GM19468 (cell line): ENCODE measurements at regions not wholly inside any gene's neighbourhood (a gene's known extent, or its start where the extent isn't known, plus 50 kb on each side); places are given as distances from the start of the nearest gene placed in this dataset.
"Not testable (repeated sequence)": the region's sequence is repeated elsewhere in the genome, so short reads cannot be mapped to it uniquely, and the experiment has no call there.

Experiments
- ATAC-seq: cut with Tn5 transposase; IDR thresholded peaks from one replicate; pipeline ENCODE4 v1.9.1; 2021; ENCODE audit warnings: mild to moderate bottlenecking, moderate library complexity, moderate number of reproducible peaks; ENCODE audit not compliant: unreplicated experiment; ENCODE audit errors: extremely low read depth

DNA sequence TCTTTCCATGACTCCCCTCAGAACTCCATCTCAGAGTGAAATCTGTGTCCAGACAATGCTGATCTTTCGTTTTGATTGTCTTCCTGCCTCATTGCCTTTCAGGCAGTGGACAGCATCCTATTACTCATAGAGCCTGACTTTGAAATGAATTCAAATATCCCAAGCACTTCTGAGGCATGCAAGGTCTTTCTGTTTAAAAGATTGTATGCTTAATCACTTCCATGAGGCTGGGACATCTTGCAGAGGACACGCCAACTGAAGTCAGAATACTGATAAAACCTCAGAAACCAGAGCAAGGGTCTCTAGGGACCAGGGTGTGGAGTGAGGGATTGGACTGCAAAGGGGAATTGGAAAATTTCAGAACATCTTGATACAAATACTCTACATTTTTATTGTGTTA, 836.5 kb upstream of the ID2 start:
- ATAC-seq, result no peak

GRCh38 chr2:7846607-7847006, 835.2 kb upstream of the ID2 start:
- no peak for ATAC-seq

DNA sequence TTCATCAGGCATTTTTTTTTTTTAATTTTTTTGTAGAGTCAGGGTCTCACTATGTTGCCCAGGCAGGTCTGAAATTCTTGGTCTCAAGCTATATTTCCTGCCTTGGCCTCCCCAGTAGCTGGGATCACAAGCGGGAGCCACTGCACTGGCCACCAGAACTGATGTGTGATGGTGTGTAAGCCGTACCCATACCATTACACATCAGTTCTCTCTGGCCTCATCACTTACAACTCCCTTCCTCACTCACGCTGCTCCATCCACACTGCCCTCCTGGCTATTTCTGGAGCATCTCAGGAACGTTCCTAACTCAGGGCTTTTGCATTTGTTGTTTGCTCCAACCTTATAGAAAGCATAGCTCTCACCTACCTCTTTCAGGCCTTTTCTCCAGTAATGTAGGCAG, 834.5 kb upstream of the ID2 start:
- ATAC-seq, result no peak

GRCh38 chr2:7849027-7849426, 832.8 kb upstream of the ID2 start:
- ATAC-seq, result no peak

DNA sequence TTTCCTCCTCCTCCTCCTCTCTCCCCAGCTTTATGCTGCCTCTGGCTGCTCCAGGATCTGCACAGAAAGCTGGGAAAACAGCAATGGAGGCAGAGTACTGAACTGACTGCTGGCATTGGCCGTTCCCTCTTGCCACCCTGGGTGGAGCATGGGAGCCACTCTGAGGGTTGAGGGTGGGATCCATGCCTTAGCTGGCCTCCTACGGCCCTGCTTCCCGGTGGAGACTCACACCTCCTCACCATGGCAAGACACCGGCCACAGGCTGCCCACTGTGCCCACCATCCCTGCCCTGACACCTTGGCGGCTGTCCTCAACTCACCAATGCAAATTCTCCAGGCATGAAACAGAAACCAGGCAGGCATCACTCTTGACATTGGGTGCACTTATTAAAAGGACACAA, 832.3 kb upstream of the ID2 start:
- no peak for ATAC-seq

- ATAC-seq, result no peak
These were observed 829.3 kb upstream of the ID2 start for GRCh38 chr2:7852546-7852945.

DNA sequence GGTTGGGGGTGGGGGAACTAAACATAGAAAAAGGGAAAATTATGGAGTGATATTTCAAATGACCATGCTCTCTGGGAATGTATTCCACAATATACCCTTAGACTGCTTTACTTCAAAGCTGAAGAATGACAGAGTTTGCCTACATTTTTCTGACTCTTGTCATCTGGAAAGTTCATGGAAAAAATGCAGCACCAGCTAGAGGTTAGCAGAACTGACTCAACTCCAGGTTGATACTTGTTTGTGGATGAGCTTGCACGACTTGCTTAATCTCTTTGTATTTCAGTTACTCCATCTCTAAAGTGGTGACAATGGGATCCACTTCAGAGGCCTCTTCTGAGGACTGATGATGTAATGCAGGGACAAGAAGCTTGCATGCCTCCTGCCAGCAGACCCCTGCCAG, 824.0 kb upstream of the ID2 start:
- ATAC-seq, result no peak

GRCh38 chr2:7858624-7859023, 823.2 kb upstream of the ID2 start:
- no peak for ATAC-seq

- ATAC-seq, result no peak
These were observed 821.2 kb upstream of the ID2 start for GRCh38 chr2:7860693-7861092.

- ATAC-seq, result no peak
These were observed 819.8 kb upstream of the ID2 start for GRCh38 chr2:7861910-7862702.

DNA sequence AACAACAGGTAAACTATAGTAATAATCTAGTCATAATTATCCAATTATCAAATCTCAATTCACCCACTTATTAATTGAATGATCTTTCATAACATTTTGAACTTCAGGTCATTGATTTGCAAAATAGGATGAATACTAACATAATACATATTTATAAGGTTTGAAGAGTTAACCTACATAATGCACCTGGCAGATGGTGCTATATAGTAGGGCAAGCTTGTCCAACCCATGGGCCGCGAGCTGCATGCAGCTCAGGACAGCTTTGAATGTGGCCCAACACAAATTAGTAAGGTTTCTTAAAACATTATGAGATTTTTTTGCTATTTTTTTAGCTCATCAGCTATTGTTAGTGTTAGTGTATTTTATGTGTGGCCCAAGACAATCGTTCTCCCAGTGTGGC, 815.8 kb upstream of the ID2 start:
- no peak for ATAC-seq

GRCh38 chr2:7866825-7867224, 815.0 kb upstream of the ID2 start:
- no peak for ATAC-seq

DNA sequence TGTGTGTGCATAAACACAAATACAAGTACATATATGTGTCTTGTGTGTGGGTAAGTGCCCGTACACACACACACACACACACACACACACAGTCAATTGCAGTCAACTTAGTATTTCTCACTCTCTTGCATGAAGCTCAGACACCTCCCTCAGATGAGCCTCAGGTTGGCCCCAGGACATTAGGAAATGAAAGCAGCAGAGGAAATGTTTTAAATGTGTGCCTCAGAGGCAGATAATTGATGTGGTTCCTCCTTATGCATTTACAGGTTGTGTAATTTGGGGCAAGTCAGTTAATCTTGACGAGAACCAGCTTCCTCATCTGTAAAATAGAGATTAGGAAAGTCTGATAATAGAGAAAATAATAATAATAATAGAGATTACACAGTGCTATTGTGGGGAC, 814.0 kb upstream of the ID2 start:
- ATAC-seq, result no peak

DNA sequence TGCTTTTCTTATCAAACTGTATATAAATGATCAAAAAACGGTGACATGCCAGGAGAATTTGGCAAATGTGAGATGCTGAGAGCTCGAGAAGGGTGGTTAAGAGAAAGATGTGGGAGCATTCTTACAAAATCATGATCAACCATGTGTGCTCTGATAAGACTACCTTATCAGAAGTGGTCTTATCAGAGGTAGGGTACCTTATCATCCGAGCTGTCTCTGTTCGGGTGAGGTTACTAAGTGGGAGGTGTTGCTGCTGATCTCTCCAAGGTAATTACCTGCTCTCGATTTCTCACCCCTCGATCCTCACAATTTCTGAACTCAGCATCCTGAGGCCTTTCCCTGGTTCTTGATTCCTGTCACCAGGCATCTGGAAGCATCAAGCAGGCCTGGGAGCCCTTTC, 813.0 kb upstream of the ID2 start:
- no peak for ATAC-seq

DNA sequence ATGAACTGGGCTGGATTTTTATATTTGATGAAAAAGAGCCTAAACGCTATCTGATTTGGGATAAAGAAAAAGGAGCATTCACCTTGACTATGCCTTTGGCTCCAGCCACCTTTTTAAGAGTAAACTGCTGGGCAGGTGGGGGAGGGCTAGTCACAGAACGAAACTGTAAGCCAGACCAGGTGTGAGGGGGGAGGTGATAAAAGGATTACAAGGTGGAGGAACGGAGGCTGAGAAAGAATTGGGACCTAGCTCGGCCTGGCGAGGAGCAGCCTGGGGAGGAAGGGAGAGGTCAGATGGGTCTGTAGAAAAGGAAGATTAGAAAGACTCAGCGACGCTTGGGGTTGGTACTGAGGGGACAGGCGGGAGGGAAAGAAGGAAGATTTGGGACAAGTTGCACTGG, 805.4 kb upstream of the ID2 start:
- not testable (repeated sequence) for ATAC-seq

DNA sequence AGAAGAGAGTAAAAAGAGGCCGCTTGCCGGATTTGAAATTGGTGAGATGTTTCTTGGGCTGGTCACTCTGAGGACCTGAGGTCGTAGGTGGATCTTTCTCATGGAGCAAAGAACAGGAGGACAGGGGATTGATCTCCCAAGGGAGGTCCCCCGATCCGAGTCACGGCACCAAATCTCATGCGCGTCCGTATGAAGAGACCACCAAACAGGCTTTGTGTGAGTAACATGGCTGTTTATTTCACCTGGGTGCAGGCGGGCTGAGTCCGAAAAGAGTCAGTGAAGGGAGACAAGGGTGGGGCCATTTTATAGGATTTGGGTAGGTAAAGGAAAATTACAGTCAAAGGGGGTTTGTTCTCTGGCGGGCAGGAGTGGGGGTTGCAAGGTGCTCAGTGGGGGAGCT, 803.6 kb upstream of the ID2 start:
- ATAC-seq, result not testable (repeated sequence)

DNA sequence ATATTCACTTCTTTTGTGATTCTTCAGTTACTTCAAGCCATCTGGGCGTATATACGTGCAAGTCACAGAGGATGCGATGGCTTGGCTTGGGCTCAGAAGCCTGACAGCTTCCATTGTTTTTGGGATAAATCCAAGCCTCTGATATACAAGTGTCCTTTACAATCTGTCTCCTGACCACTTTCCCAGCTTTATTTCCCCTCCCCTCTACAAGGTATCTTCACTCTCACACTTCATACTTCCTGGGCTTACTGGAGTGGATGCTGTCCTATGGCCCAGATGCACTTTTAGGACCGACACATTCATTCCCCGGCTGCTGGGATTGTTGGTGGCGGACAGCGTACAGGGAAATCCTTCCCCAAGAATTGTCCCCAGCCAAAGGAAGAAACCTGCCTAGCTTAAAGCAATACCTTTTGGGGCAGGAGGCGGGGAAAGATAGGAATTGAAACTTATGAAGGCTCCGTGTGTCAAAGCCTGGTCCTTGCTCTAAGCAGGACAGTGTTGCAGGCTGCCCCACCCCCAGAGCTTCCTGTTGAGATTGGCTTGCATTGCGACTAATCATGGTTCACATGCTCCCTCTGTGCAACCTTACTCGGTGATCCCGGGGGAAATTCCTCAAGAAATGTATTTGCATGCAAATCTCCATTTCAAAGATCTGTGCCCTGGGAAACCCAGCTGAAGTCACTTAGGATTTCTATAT, 802.9 kb upstream of the ID2 start:
- no peak for ATAC-seq

DNA sequence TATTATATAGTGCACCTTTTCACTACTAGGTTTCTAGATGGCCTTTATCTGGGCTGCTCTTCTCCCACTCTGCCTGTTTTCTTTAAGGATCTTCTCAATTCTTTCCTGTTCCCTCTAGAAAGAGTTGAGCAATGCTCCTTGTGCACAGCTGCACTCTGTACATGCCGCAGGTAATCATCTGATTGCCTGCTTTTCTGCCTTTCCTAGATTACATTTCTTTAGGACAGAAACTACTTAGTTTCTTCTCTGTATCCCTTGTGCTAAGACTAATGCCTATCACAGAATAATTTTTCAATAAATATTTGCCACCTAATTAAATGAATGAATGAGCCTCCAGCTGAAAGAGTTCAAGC, 802.4 kb upstream of the ID2 start:
- no peak for ATAC-seq

- no peak for ATAC-seq
These were observed 801.7 kb upstream of the ID2 start for GRCh38 chr2:7880126-7880525.

DNA sequence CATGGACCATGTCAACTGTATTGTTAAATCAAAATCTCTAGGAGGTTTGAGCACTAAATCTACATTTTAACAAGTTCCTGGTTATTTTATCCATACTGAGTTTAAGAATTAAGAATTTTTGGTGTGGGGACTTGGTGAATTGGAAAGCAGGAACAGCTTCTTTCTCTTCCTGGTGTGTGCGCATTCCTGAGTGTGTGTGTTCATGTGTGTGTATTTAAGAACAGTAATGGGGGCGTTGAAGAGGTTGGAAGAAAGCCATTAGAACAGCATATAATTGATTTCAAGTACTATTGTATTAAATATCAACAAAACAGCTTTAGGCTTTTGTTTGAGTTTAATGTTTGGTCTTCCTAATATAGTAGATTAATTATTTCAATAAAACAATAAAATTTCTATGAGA, 801.3 kb upstream of the ID2 start:
- no peak for ATAC-seq

DNA sequence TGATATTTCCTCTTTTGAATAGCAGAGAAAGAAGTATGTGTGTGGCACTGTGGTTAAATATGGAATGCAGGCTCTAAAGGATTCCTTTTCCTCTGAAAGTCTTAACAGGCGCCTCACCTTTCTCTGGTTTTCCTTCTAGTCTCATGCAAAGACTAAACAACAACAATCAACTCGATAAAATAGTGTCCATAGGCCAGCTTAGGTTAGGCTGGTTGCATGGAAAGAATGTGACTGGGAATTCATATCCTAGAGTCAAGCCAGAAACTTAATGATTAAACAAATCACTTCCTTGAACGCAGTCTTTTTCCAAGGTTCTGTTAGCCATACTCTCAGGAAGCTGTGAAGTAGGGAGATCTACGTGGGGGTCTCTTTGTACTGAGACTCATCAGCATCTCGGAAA, 800.8 kb upstream of the ID2 start:
- ATAC-seq, result no peak

- ATAC-seq, result no peak
These were observed 800.4 kb upstream of the ID2 start for GRCh38 chr2:7881466-7881865.
